HS-27A (cell line): ENCODE measurements at regions not wholly inside any gene's neighbourhood (a gene's known extent, or its start where the extent isn't known, plus 50 kb on each side); places are given as distances from the start of the nearest gene placed in this dataset.
"Not testable (repeated sequence)": the region's sequence is repeated elsewhere in the genome, so short reads cannot be mapped to it uniquely, and the experiment has no call there.

Experiments
- DNase-seq: peaks from one replicate; pipeline ENCODE4 v3.0.0-alpha.2; 2012; ENCODE audit warnings: low read depth, missing footprints

DNA sequence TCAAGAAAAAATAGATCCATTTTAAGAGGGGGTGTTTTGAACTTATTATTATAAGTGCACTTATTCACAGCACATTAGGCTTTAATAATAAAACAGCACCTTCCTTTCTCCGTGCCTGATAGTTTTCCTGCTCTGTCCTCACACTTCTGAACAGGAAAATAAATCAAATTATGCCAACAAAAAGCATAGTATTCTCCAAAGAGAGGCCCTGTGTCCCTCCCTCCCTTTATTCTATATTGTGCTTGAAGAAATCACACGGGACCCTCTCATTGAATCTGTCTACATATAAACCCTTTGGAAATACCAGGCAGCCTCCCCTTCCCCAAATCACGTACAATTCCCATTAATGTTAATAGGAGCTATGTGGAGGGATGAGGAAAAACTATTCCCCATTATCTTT, 462.9 kb upstream of the NRSN1 start:
- no peak for DNase-seq

GRCh38 chr6:23663652-23664051, 462.4 kb upstream of the NRSN1 start:
- DNase-seq = no peak

DNA sequence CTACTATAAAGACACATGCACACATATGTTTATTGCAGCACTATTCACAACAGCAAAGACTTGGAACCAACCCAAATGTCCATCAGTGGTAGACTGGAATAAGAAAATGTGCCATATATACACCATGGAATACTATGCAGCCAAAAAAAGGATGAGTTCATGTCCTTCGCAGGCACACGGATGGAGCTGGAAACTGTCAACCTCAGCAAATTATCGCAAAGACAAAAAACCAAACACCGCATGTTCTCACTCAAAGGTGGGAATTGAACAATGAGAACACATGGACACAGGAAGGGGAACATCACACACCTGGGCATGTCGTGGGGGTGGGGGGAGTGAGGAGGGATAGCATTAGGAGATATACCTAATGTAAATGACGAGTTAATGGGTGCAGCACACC, 460.1 kb upstream of the NRSN1 start:
- DNase-seq = not testable (repeated sequence)

DNA sequence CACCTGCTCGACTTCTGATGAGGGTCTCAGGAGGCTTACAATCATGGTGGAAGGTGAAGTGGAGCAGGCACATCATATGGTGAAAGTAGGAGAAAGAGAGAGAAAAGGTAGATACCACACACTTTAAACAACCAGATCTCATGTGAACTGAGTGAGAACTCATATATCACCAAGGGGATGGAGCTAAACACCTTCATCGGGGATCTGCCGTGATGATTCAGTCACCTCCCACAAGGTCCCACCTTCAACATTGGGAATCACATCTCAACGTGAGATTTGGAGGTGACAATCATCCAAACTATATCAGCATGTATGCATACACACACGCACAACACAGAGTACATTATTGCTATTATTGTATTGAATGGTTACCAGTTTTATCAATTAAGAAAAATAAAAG, 453.3 kb upstream of the NRSN1 start:
- no peak for DNase-seq

DNA sequence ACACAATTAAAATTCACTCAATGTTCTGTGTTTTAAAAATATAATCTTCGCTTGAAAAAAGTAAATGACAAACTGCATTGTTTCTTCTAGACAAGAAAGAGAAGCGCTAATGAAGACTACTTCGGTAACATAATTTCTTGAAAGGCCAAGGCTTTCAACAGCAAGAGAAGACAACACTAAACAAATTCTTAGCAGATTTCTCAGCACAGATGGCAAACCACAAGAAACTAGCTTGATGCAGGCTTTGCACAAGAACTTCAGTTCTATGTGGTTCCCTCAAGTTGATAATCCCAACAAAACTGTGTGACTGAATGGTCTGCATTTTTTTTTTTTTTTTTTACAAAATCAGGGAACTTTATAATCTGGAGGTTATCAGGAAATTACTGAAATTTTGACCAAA, 447.4 kb upstream of the NRSN1 start:
- DNase-seq = no peak

DNA sequence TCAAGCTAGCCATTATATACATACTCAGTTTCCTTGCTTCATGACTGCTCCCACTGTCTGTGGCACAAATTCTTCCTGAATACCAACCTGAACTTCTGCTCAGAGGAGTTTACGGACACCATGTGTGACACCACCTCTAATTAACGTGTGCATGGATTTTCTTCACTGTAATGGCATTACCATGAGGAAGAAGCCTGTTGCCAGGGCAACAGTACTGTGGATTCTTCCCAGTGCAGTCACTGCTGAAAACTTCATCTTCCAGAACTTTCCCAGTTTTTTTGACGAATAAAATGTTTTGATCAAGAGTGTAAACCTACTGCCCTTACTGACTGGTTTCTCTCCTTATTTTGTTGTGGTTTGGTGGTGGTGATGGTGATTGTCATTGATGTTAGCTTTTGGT, 444.3 kb upstream of the NRSN1 start:
- DNase-seq = no peak

DNA sequence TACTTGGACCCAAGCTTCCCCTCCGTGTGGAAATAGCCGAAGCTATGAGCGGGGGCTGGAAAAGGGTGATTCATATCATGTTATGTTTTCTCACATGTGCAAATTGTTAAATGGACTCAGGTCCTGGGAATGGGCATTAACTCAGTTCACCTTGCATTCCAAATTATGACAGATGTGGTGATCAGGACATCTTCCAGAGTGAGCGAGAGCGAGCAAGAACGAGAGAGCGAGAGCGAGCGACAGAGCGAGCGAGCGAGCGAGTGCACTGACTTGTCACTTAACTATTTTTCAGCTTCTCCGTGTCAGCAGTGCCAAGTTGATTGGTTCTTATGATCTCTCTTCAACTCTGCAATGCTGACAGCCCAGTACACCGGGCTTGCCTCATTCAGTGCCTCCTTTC, 437.4 kb upstream of the NRSN1 start:
- DNase-seq = no peak

DNA sequence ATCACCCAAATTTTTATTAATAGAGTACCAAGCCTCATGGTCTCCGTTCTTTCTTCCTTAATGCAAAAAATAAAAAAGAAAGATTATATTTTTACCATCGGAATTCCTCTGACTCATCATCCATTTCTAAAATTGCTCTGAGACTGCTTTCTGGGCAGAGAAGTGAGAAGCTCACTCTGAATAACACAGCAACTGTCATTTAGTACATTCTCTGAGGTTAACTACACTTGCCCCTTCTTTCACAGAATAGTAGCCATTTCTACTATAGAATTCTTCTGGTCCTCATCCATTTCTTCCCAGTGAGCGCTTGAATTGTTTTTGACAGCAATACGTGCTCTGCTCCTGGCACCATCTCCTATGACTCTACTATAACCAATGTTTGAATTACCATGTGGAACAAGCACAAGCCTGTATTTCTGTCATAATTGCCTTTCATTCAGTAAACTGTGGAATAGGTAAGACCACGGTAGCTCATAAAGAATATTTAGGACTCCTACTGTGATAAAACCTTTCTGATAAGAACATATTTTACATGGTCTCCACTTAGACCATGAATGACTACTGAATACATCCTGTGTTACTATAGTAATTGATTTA, 435.5 kb upstream of the NRSN1 start:
- no peak for DNase-seq

DNA sequence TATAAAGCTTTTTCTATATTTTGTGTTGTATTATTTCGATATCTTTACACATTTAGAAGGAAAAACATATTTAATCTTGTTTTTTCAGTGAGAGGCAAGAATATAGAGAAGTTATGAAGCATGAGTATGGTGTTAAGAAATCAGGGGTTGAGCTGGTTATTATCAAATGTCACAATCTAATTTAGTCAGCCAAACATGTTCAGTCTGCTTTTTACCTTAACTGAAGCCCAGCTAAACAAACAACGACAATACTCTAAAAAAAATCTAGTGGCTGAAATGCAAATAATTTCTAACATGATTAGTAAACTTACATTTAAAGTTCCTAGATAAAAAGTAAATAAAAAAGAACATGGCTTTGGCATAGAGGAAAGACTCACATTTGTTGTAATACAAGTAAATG, 433.8 kb upstream of the NRSN1 start:
- no peak for DNase-seq

DNA sequence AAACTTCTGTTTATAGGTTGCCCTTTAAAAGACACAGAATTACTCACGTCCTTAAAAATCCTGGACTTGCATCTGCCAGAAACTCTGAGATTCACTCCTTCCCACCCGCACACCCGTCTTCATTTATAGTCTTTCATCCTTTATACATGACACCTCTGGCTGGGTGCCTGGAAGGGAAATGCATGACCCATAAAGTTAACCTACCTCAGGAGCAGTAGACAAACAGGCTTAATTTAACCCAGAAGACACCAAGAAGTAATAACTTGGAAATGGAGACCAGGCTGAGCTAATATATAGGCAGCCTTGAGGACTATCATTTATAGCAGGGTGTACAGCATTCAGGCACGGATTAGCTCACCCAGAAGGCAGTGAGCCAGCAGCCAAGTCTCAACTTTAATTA, 429.0 kb upstream of the NRSN1 start:
- DNase-seq = no peak

DNA sequence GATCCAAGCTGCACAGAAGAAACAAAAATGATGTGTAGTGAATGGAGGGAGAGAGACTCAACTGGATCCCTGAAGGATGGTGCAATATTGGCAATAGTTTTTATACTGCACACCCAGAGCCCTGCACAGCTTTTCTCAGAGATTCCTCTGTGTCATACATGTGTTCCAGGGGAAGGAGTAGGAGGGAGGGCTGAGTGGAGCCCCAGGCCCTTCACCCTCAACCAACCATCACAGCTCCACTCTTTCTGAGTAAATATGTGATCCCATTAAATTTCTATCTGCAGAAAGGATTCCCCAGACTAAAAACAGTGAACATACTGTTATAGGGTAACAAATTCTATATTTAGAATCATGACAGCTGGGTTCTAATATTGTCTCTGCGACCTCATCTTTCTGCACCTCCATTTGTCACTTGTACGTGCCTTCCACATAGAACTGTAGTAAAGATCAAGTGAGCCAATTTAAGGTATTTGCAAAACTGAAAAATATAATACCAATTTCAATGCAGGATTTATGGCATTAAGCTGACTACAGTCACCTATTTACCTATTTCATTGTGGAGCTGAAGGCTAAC, 421.4 kb upstream of the NRSN1 start:
- no peak for DNase-seq

GRCh38 chr6:23705697-23706096, 420.3 kb upstream of the NRSN1 start:
- no peak for DNase-seq

GRCh38 chr6:23712756-23713155, 413.3 kb upstream of the NRSN1 start:
- no peak for DNase-seq

GRCh38 chr6:23713211-23713610, 412.8 kb upstream of the NRSN1 start:
- DNase-seq = no peak

DNA sequence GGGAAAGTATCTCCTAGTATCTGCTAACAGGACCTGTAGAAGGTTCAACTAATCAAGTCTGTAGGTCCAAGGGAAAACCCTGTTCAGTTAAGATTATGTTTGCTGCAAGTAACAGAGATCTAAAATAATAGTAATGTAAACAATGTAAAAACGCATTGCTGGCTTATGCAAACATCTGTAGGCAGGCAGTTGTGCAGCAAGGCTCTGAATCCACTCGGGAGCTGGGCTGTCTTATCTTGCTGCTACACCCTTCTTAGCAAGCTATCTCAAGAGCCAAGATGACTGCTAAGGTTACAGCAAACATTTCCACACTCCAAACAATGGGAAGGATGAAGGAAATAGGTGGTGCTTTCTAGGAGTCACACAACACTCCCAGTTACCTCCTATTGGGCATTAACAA, 397.3 kb upstream of the NRSN1 start:
- DNase-seq = no peak

DNA sequence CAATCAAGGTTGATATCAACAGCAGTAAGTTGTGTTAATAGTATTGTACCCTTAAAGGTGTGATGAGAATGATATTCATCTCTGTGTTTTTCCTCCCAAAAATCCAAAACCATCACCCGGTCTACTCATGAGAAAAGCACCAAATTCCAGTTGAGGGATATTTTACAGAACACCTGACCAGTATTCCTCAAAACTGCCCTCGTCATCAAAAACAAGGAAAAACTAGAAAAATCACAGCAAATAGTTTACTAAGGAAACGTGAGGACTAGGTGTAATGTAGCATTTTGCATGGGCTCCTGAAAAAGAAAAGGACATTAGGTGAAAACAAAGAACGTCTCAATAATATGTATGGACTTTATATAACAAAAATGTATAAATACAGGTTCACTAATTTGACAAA, 394.4 kb upstream of the NRSN1 start:
- no peak for DNase-seq

DNA sequence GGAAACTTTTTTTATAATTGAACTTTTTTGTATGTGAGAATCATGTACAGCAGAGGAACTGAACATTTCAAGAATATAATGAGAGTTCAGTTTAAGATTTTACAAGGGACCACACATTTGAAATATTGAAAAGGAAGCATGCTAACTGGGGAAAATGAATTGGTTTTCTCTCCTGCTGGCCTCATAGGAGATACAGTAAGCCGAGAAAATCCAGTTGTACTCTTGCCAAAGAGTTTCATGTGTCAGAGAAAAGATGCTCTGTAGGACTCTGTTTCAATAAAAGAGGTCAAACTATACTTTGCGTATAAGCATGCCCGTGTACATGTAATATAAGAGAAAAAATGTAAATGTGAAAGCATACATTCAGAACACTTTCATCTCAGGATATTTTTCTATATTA, 393.5 kb upstream of the NRSN1 start:
- no peak for DNase-seq

GRCh38 chr6:23735151-23735550, 390.9 kb upstream of the NRSN1 start:
- no peak for DNase-seq

DNA sequence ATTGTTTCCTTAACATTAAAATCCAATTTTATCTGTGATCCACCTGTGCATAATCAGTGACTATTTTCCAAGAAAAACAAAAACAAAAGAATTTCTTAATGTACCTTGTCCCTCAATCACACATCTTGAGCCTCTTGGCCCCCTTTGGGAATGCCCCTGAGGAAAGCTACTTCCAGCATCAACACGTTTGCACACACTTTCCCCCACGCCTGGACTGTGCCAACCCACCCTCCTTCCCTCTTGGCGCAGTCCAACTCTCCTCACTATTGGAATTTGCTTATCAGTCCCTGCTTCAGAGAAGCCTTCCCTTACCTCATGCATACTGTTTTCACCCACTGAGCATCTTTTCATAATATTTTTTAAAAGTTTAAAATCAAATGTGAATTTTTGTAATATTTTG, 389.4 kb upstream of the NRSN1 start:
- DNase-seq = no peak

DNA sequence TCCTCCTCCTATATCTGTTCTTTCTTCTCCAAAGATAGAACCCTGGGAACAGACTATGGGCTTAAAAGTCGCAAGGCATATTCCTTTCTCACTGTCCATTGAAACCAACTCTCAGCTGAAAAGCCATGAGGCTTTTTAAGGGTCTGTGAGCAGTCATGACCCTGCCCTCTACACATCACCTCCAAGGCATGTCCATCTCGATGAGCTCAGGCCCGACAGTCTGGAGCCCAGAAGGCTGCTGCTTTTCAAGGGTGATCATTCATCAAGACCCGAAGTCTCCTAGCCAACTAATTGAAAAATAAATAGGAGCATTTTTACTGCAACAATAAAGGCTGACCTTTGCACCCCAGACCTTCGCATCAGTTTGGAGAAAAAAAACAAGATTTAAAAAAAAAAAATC, 378.8 kb upstream of the NRSN1 start:
- DNase-seq = no peak

DNA sequence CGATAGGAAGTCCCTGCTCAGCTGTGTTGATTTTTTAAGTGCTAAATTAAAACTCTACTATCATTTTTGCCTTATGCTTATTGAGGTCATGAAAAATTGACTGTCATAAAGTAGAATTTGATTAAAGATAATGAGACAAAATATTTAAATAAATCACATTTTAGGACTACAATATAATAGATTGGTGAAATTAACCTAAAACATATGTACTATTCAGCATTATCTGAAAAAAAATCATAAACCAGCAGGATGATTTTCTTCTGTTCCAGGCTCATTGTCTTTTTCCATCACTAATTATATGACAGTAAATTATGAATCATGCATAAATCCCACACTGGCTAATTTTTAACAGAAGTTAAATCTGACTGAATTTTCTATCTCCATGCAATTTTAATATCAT, 373.6 kb upstream of the NRSN1 start:
- no peak for DNase-seq

- DNase-seq = no peak
These were observed 371.8 kb upstream of the NRSN1 start for GRCh38 chr6:23754197-23754596.

DNA sequence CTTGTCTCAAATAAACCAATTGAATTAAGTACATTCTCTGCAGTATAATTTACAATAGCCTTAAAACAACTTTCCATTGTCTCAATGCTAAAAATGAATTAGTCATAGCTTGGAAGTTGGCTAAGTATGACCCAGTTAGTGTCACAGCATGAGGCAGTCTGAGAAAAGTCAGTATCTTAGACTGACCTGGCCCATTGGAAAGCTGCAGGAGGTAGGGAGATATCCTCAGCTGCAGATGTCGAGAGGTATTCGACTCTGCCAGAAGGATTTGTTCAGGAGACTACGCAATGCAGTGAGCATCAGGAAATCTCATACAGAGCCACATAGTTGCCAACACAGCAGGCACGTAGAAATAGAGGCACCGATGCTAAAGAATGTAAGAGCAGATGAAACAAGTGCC, 350.9 kb upstream of the NRSN1 start:
- no peak for DNase-seq

- DNase-seq = no peak
These were observed 342.1 kb upstream of the NRSN1 start for GRCh38 chr6:23783901-23784300.
